ENCODE measurements at regions not wholly inside any gene's neighbourhood (a gene's known extent, or its start where the extent isn't known, plus 50 kb on each side); places are given as distances from the start of the nearest gene placed in this dataset.
"Not testable (repeated sequence)": the region's sequence is repeated elsewhere in the genome, so short reads cannot be mapped to it uniquely, and the experiment has no call there.

- Histone ChIP-seq H3K9me3 (ENCODE audit: low read length) (no peaks in the 10 kb centered on the region), H3K36me3 (ENCODE audit: insufficient read depth, low read length) (no peaks in the 10 kb centered on the region), H3K27me3 (ENCODE audit: insufficient read depth, low read length) (no peaks in the 10 kb centered on the region), H2AFZ (ENCODE audit: low read depth, low read length) (no peak overlapping the region), H3K4me1 (ENCODE audit: insufficient read depth, low read length) (no peaks in the 10 kb centered on the region), H3K4me3 (ENCODE audit: low read length) (no peak overlapping the region)
Measured at GRCh38 chr1:119191325-119191724, 50.9 kb upstream of the WARS2 start.

GRCh38 chr1:119204197-119204960 is 63.9 kb upstream of the WARS2 start:
- Histone ChIP-seq H3K27me3 (ENCODE audit: insufficient read depth, low read length) (no peaks in the 10 kb centered on the region), H2AFZ (ENCODE audit: low read depth, low read length) (no peak overlapping the region), H3K9me3 (ENCODE audit: low read length) (no peaks in the 10 kb centered on the region), H3K36me3 (ENCODE audit: insufficient read depth, low read length) (no peaks in the 10 kb centered on the region), H3K4me1 (ENCODE audit: insufficient read depth, low read length) (no peaks in the 10 kb centered on the region), H3K4me3 (ENCODE audit: low read length) (no peak overlapping the region)

GRCh38 chr1:119204961-119205357 is 64.5 kb upstream of the WARS2 start:
- no peak overlapping the region for H2AFZ ChIP-seq (ENCODE audit: low read depth, low read length)
- no peaks in the 10 kb centered on the region for H3K27me3 ChIP-seq (ENCODE audit: insufficient read depth, low read length)
- no peaks in the 10 kb centered on the region for H3K36me3 ChIP-seq (ENCODE audit: insufficient read depth, low read length)
- no peak overlapping the region for H3K4me3 ChIP-seq (ENCODE audit: low read length)
- H3K9me3 ChIP-seq (ENCODE audit: low read length) = no peaks in the 10 kb centered on the region
- no peaks in the 10 kb centered on the region for H3K4me1 ChIP-seq (ENCODE audit: insufficient read depth, low read length)

- H3K9me3 ChIP-seq (ENCODE audit: low read length) = no peaks in the 10 kb centered on the region
- no peak overlapping the region for H3K4me3 ChIP-seq (ENCODE audit: low read length)
- H2AFZ ChIP-seq (ENCODE audit: low read depth, low read length) = no peak overlapping the region
- H3K36me3 ChIP-seq (ENCODE audit: insufficient read depth, low read length) = no peaks in the 10 kb centered on the region
- no peaks in the 10 kb centered on the region for H3K4me1 ChIP-seq (ENCODE audit: insufficient read depth, low read length)
- no peaks in the 10 kb centered on the region for H3K27me3 ChIP-seq (ENCODE audit: insufficient read depth, low read length)
Measured at GRCh38 chr1:119209061-119209460, 68.6 kb upstream of the WARS2 start.

- Histone ChIP-seq H3K36me3 (ENCODE audit: insufficient read depth, low read length) (no peaks in the 10 kb centered on the region), H3K4me1 (ENCODE audit: insufficient read depth, low read length) (no peaks in the 10 kb centered on the region), H3K27me3 (ENCODE audit: insufficient read depth, low read length) (no peaks in the 10 kb centered on the region), H2AFZ (ENCODE audit: low read depth, low read length) (no peak overlapping the region), H3K9me3 (ENCODE audit: low read length) (no peaks in the 10 kb centered on the region), H3K4me3 (ENCODE audit: low read length) (no peak overlapping the region)
Measured at GRCh38 chr1:119209596-119210295, 69.3 kb upstream of the WARS2 start.

- H3K9me3 ChIP-seq (ENCODE audit: low read length) = no peaks in the 10 kb centered on the region
- no peaks in the 10 kb centered on the region for H3K4me1 ChIP-seq (ENCODE audit: insufficient read depth, low read length)
- no peaks in the 10 kb centered on the region for H3K36me3 ChIP-seq (ENCODE audit: insufficient read depth, low read length)
- H3K27me3 ChIP-seq (ENCODE audit: insufficient read depth, low read length) = no peaks in the 10 kb centered on the region
- no peak overlapping the region for H3K4me3 ChIP-seq (ENCODE audit: low read length)
- no peak overlapping the region for H2AFZ ChIP-seq (ENCODE audit: low read depth, low read length)
Measured at GRCh38 chr1:119210296-119210649, 69.8 kb upstream of the WARS2 start.

GRCh38 chr1:119213213-119213612 is 72.8 kb upstream of the WARS2 start:
- H3K4me1 ChIP-seq (ENCODE audit: insufficient read depth, low read length); H2AFZ ChIP-seq (ENCODE audit: low read depth, low read length); H3K9me3 ChIP-seq (ENCODE audit: low read length); H3K27me3 ChIP-seq (ENCODE audit: insufficient read depth, low read length); H3K4me3 ChIP-seq (ENCODE audit: low read length); H3K36me3 ChIP-seq (ENCODE audit: insufficient read depth, low read length): not testable (repeated sequence)

DNA sequence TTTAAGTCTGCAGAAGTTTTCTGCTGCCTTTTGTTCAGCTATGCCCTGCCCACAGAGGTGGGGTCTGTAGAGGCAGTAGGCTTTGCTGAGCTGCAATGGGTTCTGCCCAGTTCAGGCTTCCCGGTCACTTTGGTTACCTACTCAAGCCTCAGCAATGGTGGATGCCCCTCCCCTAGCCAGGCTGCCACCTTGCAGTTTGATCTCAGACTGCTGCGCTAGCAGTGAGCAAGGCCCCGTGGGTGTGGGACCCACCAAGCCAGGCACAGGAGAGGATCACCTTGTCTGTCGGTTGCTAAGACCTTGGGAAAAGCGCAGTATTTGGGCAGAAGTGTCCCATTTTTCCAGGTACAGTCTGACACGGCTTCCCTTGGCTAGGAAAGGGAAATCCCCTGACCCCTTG is 74.5 kb upstream of the WARS2 start:
- H3K27me3 ChIP-seq (ENCODE audit: insufficient read depth, low read length); H3K4me3 ChIP-seq (ENCODE audit: low read length); H3K4me1 ChIP-seq (ENCODE audit: insufficient read depth, low read length); H2AFZ ChIP-seq (ENCODE audit: low read depth, low read length); H3K9me3 ChIP-seq (ENCODE audit: low read length); H3K36me3 ChIP-seq (ENCODE audit: insufficient read depth, low read length): not testable (repeated sequence)

DNA sequence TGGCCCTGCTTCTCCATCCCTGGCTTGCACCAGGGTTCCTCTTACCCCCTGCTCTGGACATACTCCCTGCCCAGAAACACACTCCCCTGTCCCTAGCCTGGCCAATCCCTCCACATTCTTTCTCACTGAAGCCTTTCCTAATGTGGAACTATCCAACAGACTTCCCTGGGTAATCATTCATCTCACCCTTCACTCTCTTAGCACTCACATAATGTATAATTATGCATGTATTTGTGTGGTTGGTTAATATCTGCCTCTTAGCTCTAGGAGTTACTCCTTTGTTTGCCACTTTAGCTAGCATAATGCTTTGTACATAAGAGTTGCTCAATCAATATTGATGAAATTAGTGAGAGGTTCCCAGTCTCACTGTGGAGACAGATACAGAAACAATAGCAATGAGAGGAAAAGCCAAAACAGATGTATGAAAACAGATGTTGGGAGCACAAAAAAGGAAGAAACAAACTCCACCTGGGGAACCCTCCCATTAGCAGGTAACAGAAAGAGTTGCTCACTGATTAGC is 76.9 kb upstream of the WARS2 start:
- Histone ChIP-seq H3K4me3 (ENCODE audit: low read length) (no peak overlapping the region), H3K27me3 (ENCODE audit: insufficient read depth, low read length) (no peaks in the 10 kb centered on the region), H3K4me1 (ENCODE audit: insufficient read depth, low read length) (peaks cover 8% of the 10 kb centered on the region), H2AFZ (ENCODE audit: low read depth, low read length) (no peak overlapping the region), H3K9me3 (ENCODE audit: low read length) (no peaks in the 10 kb centered on the region), H3K36me3 (ENCODE audit: insufficient read depth, low read length) (no peaks in the 10 kb centered on the region)

- H3K9me3 ChIP-seq (ENCODE audit: low read length) = no peaks in the 10 kb centered on the region
- no peaks in the 10 kb centered on the region for H3K27me3 ChIP-seq (ENCODE audit: insufficient read depth, low read length)
- no peaks in the 10 kb centered on the region for H3K36me3 ChIP-seq (ENCODE audit: insufficient read depth, low read length)
- H3K4me3 ChIP-seq (ENCODE audit: low read length) = no peak overlapping the region
- no peak overlapping the region for H2AFZ ChIP-seq (ENCODE audit: low read depth, low read length)
- peaks cover 8% of the 10 kb centered on the region for H3K4me1 ChIP-seq (ENCODE audit: insufficient read depth, low read length)
Measured at GRCh38 chr1:119219711-119220110, 79.3 kb upstream of the WARS2 start.

DNA sequence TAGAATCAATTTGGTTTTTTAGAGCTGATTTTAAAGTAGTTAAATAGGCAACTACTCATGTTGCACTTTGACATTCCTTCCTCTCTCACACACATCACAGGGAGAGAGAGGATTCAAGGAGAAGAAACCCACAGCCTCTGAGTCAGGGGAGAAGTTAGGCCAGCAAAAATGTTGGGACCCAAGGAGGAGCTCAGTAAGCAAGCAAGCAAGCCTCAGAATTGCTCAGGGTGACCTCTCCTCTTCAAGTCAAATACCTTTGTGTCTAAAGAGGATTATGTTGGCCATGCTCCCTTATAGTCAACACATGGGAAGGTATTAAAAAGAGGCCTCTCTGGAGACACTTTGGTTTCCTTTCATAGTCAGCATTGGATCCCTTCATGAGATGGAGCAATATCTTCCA is 80.5 kb upstream of the WARS2 start:
- Histone ChIP-seq H3K4me3 (ENCODE audit: low read length) (no peak overlapping the region), H2AFZ (ENCODE audit: low read depth, low read length) (no peak overlapping the region), H3K27me3 (ENCODE audit: insufficient read depth, low read length) (no peaks in the 10 kb centered on the region), H3K4me1 (ENCODE audit: insufficient read depth, low read length) (peaks cover 8% of the 10 kb centered on the region), H3K36me3 (ENCODE audit: insufficient read depth, low read length) (no peaks in the 10 kb centered on the region), H3K9me3 (ENCODE audit: low read length) (no peaks in the 10 kb centered on the region)

DNA sequence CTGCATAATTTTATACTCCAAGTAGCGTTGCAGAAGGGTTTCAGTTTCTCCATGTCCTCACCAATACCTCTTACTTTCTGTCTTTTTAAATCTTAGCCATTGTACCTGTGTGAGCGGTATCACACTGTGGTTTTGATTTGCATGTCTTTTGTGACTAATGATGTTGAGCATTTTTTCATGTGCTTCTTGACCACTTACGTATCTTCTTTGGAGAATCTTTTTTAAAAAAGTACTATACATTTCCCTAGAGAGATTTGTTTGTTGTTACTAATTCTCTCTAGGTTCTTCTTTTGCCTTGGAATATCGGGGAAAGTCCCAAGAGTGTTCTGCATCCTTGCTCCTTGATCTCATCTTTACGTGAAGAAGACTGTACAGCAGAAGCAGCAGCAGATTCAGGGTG is 81.8 kb upstream of the WARS2 start:
- no peaks in the 10 kb centered on the region for H3K36me3 ChIP-seq (ENCODE audit: insufficient read depth, low read length)
- no peaks in the 10 kb centered on the region for H3K27me3 ChIP-seq (ENCODE audit: insufficient read depth, low read length)
- no peak overlapping the region for H3K4me3 ChIP-seq (ENCODE audit: low read length)
- H2AFZ ChIP-seq (ENCODE audit: low read depth, low read length) = no peak overlapping the region
- H3K9me3 ChIP-seq (ENCODE audit: low read length) = no peaks in the 10 kb centered on the region
- peaks cover 15% of the 10 kb centered on the region for H3K4me1 ChIP-seq (ENCODE audit: insufficient read depth, low read length)

- Histone ChIP-seq H3K9me3 (ENCODE audit: low read length) (no peaks in the 10 kb centered on the region), H3K27me3 (ENCODE audit: insufficient read depth, low read length) (no peaks in the 10 kb centered on the region), H3K4me3 (ENCODE audit: low read length) (no peak overlapping the region), H2AFZ (ENCODE audit: low read depth, low read length) (no peak overlapping the region), H3K4me1 (ENCODE audit: insufficient read depth, low read length) (peaks cover 19% of the 10 kb centered on the region), H3K36me3 (ENCODE audit: insufficient read depth, low read length) (no peaks in the 10 kb centered on the region)
Measured at GRCh38 chr1:119225265-119225664, 84.8 kb upstream of the WARS2 start.
